C4-2B (cell line): ENCODE measurements at regions not wholly inside any gene's neighbourhood (a gene's known extent, or its start where the extent isn't known, plus 50 kb on each side); places are given as distances from the start of the nearest gene placed in this dataset.

Experiments
- H3K27ac ChIP-seq: fragments of 450-650 bp; 2 replicates; pipeline ENCODE4 v1.5.1; 2017
- CTCF ChIP-seq: fragments of 450-650 bp; conservative IDR thresholded peaks from 2 replicates; pipeline ENCODE4 v1.5.1; 2017; ENCODE audit warnings: mild to moderate bottlenecking
- ZFX ChIP-seq: fragments of 450-650 bp; IDR thresholded peaks from 2 replicates; pipeline ENCODE4 v1.6.1; 2017

GRCh38 chr13:58025821-58026220 lies 394.3 kb downstream of the PCDH17 start:
- no peak for TF ChIP-seq CTCF
- no peak for TF ChIP-seq ZFX
- no peak overlapping the region for H3K27ac ChIP-seq

- TF ChIP-seq CTCF (no peak), ZFX (no peak)
- H3K27ac ChIP-seq = no peak overlapping the region
These were observed 401.3 kb downstream of the PCDH17 start for GRCh38 chr13:58032676-58033460.

GRCh38 chr13:58043971-58044370 lies 412.4 kb downstream of the PCDH17 start:
- no peak overlapping the region for H3K27ac ChIP-seq
- TF ChIP-seq ZFX = no peak

- H3K27ac ChIP-seq = no peak overlapping the region
- TF ChIP-seq ZFX (no peak), CTCF (no peak)
These were observed 417.1 kb downstream of the PCDH17 start for GRCh38 chr13:58048670-58049069.

GRCh38 chr13:58051396-58051795 lies 419.9 kb downstream of the PCDH17 start:
- TF ChIP-seq ZFX (no peak), CTCF (no peak)
- no peak overlapping the region for H3K27ac ChIP-seq

- no peak overlapping the region for H3K27ac ChIP-seq
These were observed 420.3 kb downstream of the PCDH17 start for GRCh38 chr13:58051807-58052375.

GRCh38 chr13:58056426-58056825 lies 424.9 kb downstream of the PCDH17 start:
- no peak overlapping the region for H3K27ac ChIP-seq
- TF ChIP-seq CTCF = no peak
- TF ChIP-seq ZFX = no peak

More at GRCh38 chr13:58051807-58052375, 420.3 kb downstream of the PCDH17 start:
- no peak for TF ChIP-seq CTCF
- no peak for TF ChIP-seq ZFX

- H3K27ac ChIP-seq = no peak overlapping the region
- TF ChIP-seq ZFX (no peak), CTCF (no peak)
These were observed 428.1 kb downstream of the PCDH17 start for GRCh38 chr13:58059624-58060023.
